ENCODE measurements at regions not wholly inside any gene's neighbourhood (a gene's known extent, or its start where the extent isn't known, plus 50 kb on each side); places are given as distances from the start of the nearest gene placed in this dataset.

DNA sequence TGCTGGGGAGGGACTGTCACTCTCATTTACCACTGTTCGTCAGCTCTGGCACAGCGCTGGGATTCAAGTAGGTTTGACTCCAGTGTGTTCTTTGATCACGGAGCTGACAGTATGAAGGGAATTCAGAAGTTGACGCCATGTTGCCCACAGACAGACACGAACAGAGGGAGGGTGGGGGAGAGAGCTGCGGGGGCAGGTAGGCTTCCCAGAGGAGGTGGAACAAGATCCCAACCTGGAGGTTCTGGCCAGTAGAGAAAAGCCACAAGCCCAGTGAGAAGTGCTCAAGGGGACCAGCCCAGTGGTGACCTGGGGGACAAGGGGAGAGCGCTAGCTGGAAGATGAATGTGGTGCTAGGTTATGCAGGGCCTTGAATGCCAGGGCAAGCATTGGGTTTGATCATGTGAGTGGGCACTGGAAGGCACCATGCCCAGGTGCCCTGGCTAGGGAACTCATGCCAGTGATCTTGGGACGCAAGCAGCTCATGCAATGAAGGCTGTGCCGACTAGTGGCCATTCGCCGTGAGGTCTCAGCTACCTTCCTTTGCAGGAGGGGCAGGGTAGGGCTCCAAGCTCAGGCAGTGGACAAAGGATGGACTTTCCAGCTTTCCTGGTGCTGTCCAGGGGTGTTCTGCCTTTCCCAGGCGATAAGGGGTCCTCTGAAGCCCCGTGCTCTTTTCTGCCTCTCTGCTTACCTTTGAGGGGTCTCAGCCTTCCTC, 50.4 kb upstream of the APCDD1L start:
- DNase-seq (ENCODE audit: low spot score) = no peak
- no peak overlapping the region for H3K4me3 ChIP-seq
- TF ChIP-seq, protein P1, sequence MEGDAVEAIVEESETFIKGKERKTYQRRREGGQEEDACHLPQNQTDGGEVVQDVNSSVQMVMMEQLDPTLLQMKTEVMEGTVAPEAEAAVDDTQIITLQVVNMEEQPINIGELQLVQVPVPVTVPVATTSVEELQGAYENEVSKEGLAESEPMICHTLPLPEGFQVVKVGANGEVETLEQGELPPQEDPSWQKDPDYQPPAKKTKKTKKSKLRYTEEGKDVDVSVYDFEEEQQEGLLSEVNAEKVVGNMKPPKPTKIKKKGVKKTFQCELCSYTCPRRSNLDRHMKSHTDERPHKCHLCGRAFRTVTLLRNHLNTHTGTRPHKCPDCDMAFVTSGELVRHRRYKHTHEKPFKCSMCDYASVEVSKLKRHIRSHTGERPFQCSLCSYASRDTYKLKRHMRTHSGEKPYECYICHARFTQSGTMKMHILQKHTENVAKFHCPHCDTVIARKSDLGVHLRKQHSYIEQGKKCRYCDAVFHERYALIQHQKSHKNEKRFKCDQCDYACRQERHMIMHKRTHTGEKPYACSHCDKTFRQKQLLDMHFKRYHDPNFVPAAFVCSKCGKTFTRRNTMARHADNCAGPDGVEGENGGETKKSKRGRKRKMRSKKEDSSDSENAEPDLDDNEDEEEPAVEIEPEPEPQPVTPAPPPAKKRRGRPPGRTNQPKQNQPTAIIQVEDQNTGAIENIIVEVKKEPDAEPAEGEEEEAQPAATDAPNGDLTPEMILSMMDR (IDR thresholded peaks at IDR 0.05) = no peak

More for the DNA sequence above, 50.4 kb upstream of the APCDD1L start:
- Histone ChIP-seq H3K4me1 (peaks cover 0 to 5% of the 10 kb centered on the region in 2 donors), H3K9me3 (no peaks in the 10 kb centered on the region), H3K36me3 (no peaks in the 10 kb centered on the region), H3K27ac (no peak overlapping the region), H3K27me3 (no peaks in the 10 kb centered on the region)
